NCI-H1694 treated with DMSO at 0.1 percent for 48 hours (cell line): ENCODE measurements at regions not wholly inside any gene's neighbourhood (a gene's known extent, or its start where the extent isn't known, plus 50 kb on each side); places are given as distances from the start of the nearest gene placed in this dataset.
"Not testable (repeated sequence)": the region's sequence is repeated elsewhere in the genome, so short reads cannot be mapped to it uniquely, and the experiment has no call there.

ENCODE experiments used
- DNase-seq: peaks from one replicate; lab custom pipeline; 2025; lab: John Stamatoyannopoulos, UW

- no peak for DNase-seq
Observed at GRCh38 chr6:15924893-15925292, 204.0 kb upstream of the MYLIP start.

DNA sequence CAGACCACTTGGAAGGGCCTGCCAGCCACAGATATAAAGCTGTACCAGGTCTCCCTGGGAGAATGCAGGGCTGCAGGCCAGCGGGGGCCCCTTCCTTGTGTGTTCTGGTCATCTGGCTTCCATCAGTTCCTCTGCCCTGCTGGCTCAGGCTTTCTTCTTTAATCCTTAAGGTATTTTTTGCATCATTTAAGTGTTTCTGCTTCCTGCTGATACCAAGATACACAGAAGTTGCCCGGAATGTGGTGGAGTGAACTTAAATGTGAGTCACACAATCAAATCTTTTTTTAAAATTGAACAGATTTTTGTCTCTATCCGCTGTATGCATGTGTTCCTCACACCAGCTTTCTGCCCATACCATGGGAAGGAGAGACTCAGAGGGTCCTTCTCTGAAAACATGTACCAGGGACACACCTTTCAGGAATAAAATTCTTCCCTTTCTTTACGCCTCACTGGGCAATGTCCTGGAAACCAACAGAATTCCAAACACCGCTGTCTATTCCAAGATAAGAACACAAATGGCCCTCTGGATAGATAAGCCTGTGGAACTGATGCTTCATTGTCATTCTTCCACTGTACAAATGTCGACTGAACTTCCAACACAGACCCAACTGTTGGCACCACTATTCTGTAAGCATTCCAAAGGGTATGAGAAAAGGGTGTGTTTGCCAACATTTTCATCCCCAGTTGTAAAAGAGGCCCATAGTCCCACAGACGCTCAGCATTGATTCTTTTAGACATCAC lies 206.2 kb upstream of the MYLIP start:
- DNase-seq = no peak

GRCh38 chr6:15921243-15921642 lies 207.6 kb upstream of the MYLIP start:
- no peak for DNase-seq

DNA sequence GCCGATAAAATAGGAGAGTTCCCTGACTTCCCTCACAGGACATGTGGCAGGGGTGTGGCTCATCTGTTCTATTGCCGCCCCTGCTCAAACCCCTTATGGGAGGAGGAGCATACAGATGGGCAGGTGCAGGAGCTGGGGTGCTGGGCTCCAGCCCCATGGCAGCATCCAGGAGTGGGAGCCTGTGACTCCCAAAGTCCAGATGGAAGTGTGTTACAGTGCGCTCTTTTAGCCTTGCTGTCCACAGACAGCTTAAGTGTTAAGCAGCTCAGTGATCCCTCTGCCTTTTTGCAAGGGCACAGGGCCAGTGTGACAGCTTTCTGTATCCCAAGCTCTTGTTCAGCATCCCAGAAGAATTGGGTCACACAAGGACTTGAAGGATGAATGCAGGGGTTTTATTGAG lies 212.3 kb upstream of the MYLIP start:
- no peak for DNase-seq

DNA sequence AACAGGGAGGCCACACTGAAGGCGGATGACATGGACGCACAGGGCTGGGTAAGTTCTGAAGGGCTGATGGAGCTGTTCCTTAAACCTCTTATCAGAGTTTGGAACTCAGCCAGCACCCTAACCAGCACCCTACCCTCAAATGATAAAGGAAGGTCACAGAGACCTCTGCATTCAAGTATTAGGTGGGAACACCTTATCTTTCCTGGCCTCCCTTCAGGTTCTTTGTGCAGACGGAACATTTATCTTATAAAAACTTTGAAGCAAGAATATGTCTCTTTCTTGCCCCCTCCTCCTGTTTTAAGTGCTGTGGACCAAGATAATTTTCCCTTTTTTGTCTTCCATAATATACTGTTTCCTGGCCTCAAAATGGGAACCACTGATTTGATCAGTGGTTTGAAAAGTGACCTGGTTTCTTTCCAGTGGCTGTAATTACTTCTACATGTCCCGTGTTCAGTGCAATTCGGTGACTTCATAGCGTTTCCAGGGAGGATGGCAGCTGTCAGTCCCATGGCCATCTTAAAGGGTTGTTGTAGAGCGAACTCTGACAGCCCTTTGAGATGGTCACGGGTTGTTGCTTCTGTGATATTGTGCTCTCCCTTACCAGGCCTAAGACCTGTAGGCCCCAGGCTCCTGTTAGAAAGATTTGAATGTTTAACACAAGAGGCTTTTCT lies 213.2 kb upstream of the MYLIP start:
- DNase-seq = no peak

DNA sequence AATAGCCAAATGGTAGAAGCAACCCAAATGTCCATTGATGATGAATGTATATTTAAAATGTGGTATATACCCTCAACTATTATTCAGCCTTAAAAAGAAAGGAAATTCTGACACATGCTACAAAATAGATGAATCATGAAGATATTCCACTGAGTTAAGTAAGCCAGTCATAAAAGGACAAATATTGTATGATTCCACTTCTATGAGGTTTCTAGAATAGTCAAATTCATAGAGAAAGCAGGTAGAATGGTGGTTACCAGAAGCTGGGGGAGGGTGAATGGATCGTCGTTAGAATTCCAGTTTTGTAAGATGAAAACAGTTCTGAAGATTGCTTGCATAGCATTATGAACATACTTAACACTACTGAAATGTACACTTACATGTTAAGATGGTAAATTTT lies 214.3 kb upstream of the MYLIP start:
- no peak for DNase-seq

DNA sequence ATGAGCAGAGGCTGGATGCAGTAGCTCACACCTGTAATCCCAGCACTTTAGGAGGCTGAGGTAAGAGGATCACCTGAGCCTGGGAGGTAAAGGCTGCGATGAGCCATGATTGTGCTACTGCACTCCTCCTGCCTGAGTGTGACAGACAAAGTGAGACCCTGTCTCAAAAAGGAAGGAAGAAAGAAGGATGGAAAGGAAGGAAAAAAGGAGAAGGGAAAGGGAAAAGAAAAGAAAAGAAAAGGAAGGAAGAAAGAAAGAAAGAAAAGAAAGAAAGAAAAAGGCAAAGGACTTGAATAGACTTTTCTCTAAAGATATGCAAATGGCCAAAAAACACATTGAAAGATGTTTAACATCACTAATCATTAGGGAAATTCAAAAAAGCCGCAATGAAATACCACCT lies 215.3 kb upstream of the MYLIP start:
- DNase-seq = no peak

- DNase-seq = no peak
Observed at GRCh38 chr6:15912505-15913400, 216.1 kb upstream of the MYLIP start.

- no peak for DNase-seq
Observed at GRCh38 chr6:15911753-15912504, 217.0 kb upstream of the MYLIP start.

DNA sequence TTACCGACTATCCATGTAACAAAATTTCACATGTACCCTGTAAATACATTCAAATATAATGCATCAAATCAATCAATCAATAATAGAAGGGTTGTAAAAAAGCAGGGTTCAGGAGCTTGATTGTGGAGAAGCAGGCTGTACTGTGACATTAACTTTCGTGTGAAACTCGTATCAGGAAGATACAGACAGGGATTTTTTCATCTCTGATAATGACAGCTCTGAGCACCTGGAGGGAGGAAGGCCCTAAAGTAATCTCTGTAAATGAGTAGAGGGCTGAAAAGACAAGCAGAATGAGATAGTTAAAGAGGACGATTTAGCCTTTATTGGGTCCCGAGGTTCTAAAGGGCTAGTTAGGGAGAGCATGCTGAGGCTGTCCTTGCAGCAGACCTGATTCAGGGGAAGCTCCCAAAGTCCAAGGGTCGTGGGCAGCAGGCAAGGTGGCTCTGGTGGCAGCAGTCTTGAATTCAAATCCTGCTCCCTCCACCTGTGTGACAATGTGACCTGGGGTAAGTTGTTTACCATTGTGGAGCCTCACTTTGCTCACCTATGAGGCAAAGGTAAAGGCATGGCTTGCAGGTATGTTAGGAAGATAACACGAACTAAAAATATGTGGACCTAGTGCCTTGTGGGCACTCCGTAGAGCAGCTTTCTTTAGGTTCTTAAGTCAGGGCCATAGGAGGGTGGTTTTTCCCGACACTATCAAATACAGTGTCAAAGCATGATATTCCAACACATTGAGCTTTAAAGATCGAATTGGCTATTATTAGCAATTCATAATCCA lies 219.4 kb upstream of the MYLIP start:
- DNase-seq = no peak

- no peak for DNase-seq
Observed at GRCh38 chr6:15908871-15909270, 220.0 kb upstream of the MYLIP start.

- no peak for DNase-seq
Observed at GRCh38 chr6:15907914-15908518, 220.9 kb upstream of the MYLIP start.

GRCh38 chr6:15907220-15907913 lies 221.5 kb upstream of the MYLIP start:
- DNase-seq = not testable (repeated sequence)

DNA sequence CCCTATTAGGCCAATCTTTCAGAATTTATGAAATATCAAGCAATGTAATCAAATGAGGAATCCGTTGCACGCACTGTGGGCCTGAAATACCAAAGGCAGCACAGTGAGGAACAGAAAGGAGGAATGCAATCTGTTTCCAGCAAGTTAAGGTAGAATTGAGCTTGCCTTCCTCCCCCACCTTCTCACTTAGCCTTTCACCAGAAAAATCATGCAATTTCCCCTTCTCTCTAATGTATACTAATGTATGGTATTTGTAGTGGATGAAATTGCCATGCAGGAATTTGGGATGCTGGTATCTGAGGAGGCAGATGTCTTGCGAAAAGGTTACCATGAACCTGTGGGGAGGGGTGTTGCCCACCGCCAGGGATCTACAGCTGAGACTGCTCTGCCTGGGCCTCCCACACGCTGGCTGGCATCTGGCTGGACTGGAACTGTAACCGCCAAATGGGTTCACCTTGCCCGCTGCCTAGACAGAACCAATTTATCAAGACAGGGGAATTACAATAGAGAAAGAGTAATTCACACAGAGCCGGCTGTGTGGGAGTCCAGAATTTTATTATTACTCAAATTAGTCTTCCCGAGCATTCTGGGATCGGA lies 222.4 kb upstream of the MYLIP start:
- DNase-seq = no peak

DNA sequence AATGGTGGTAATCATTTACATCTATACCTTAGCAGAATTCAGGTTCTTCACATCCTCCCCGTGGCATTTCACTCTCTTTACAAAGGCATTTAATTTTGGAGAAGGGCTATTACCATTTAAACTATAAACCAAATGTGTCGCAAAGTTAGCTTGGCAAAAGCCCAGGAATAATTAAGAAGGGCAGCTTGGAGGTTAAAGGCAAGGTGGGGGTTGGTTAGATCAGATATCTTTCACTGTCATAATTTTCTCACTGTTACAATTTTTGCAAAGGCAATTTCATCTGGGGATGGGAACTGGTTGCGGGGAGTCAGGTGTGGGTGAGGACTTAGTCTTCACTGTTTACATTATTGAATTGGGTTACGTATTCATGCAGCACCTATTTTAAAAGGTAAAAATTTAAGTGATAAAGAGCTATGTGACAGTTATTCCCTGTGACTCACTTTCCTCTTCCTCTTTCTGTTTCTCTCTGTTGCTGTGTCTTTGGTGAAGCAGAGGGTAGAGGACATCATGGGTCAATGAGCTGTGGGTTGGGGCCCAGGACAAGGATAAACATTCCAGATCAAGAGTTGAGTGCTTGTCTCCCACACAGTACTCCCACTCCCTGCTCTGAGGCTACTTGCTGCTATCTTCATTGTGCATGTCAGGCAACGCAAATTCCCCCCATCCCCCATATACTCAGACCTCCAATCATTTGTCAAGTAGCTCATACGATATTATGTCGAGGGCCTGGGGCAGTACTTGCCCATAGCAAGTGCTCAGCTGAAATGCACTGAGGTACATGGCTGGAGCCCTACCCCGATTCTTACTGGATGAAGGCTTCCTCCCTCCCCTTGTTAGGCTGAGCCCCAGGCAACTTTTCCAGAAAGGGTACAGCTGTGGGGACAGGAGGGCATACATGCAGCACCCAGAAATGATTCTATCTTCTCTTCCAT lies 223.1 kb upstream of the MYLIP start:
- no peak for DNase-seq

DNA sequence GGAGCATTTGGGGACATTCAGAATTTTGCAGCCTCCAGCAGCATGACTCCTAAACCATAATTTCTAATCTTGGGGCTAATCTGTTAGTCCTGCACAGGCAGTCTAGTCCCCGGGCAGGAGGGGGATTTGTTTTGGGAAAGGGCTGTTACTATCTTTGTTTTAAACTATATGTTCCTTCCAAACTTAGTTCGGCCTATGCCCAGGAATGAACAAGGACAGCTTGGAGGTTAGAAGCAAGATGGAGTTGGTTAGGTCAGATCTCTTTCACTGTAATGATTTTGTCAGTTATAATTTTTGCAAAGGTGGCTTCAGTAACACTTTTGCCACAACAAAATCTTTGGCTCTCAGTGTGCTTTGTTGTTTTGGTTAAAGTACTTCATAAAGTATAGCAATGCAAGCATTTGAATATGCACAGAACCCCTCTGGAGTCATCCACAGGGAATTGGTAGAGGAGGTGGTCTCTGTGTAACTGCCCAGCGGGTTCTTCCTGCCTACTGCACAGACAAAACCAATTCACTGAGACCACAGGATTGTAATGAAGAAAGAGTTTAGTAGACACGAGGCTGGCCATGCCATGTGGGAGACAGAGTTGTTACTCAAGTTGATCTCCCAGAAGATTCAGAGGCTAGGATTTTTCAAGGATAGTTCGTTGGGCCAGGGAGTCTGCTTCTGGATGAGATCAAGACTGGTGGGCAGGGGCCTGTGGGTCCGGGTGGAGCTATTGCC lies 224.1 kb upstream of the MYLIP start:
- DNase-seq = no peak

DNA sequence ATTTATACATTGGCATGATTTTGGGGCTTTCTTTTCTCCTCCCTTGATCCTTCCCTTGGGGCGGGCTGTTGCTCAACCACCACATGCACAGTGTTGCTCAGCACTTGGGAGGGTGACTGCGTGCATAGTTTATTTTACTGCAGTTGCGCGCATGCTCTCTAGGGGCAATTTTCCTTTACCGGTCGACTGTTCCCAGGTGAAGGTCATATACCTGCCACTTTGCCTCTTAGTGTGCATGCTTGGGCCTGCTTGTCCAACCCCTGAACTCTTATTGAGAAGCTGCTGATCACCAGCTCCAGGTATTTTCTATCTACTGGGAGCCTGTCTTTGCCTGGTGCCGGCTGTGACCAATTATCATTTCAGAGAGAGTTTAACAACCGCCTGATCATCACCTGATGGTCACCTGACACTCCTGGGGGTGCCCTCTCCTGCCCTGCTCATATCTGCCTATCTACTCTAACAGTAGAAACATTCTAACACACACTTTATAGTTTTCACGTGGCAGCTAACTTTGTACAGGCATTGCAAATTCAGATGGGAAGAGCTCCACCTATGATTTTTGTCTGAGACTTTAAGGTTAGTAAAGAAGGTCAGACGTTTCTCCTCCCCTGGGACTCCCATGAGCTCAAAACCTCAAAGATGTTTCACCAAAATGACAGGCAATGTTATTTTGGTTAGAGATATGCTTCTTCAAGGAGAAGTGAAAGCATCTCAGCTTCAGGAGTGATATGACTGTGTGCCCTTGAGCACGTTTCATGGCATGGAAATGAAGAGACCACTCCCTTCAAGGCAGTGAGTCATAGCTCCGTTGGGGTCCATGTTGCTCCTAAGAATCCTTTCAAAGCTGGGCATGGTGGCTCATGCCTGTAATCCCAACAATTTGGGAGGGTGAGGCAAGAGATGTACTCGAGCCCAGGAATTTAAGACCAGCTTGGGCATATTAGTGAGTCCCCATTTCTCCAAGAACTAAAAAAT lies 227.5 kb upstream of the MYLIP start:
- no peak for DNase-seq
